OCI-LY7 (cell line): ENCODE measurements at regions not wholly inside any gene's neighbourhood (a gene's known extent, or its start where the extent isn't known, plus 50 kb on each side); places are given as distances from the start of the nearest gene placed in this dataset.

Experiments
- EZH2phosphoT487 ChIP-seq: fragments of 200-600 bp; sonication (generic); IDR thresholded peaks from 2 replicates; pipeline ENCODE4 v1.6.1; 2018; ENCODE audit warnings: low read depth, borderline replicate concordance, mild to moderate bottlenecking, mixed run types, antibody characterized with exemption, low read length, moderate library complexity, mixed read lengths
- TF ChIP-seq, protein P1 (sequence below): fragments of 200-600 bp; sonication (generic); conservative IDR thresholded peaks from 2 replicates; pipeline ENCODE4 v1.5.1; 2014; ENCODE audit warnings: mild to moderate bottlenecking, antibody characterized with exemption, low read length, moderate library complexity, mixed read lengths

DNA sequence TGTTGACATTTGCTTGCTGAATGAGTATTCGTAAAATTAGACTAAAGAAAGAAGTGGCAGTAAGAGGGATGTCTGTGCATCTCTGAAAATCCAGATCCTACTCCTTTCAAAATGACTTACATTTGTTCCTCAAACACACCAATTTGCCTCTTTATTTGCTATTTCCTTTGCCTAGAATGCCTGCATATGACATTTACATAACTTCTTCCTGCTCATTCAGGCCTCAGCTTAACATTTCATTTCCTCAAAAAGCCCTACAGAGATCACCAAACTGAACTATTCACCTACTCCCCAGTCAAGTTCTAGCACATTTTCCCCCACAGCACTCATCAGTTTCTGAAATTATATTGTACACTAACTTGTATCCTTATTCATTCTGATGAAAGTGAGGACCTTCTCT is 907.2 kb downstream of the LRFN5 start:
- TF ChIP-seq, protein P1, sequence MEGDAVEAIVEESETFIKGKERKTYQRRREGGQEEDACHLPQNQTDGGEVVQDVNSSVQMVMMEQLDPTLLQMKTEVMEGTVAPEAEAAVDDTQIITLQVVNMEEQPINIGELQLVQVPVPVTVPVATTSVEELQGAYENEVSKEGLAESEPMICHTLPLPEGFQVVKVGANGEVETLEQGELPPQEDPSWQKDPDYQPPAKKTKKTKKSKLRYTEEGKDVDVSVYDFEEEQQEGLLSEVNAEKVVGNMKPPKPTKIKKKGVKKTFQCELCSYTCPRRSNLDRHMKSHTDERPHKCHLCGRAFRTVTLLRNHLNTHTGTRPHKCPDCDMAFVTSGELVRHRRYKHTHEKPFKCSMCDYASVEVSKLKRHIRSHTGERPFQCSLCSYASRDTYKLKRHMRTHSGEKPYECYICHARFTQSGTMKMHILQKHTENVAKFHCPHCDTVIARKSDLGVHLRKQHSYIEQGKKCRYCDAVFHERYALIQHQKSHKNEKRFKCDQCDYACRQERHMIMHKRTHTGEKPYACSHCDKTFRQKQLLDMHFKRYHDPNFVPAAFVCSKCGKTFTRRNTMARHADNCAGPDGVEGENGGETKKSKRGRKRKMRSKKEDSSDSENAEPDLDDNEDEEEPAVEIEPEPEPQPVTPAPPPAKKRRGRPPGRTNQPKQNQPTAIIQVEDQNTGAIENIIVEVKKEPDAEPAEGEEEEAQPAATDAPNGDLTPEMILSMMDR = no peak
- TF ChIP-seq EZH2phosphoT487 = no peak
